Right cardiac atrium (tissue), 5 donors: ENCODE measurements at regions not wholly inside any gene's neighbourhood (a gene's known extent, or its start where the extent isn't known, plus 50 kb on each side); places are given as distances from the start of the nearest gene placed in this dataset.

Experiments used
- ATAC-seq, 2 donors: fragments of 200-7000 bp; cut with Tn5 transposase; one replicate each; pipeline versions ENCODE4 v1.8.0 to v1.9.1; 2020; ENCODE audit warnings: moderate library complexity in 2 of 2, mild to moderate bottlenecking in 1 of 2
- DNase-seq, 3 donors: peaks; one replicate each; pipeline ENCODE4 v3.0.0-alpha.2; 2020
- H3K27ac ChIP-seq: one replicate; pipeline ENCODE4 v1.5.1; 2013; ENCODE audit warnings: mild to moderate bottlenecking, low read length, control low read depth, moderate library complexity
- H3K27me3 ChIP-seq: one replicate; pipeline ENCODE4 v1.6.1; 2013; ENCODE audit not compliant: control insufficient read depth, insufficient read depth
- H3K4me1 ChIP-seq: one replicate; pipeline ENCODE4 v1.6.1; 2013; ENCODE audit warnings: low read length; ENCODE audit not compliant: control insufficient read depth, insufficient read depth
- H3K4me3 ChIP-seq: one replicate; pipeline ENCODE4 v1.5.1; 2013; ENCODE audit warnings: low read length, control low read depth
- H3K9me3 ChIP-seq: one replicate; pipeline ENCODE4 v1.6.1; 2013; ENCODE audit warnings: low read length; ENCODE audit not compliant: control insufficient read depth
- WGBS: extraction: QIAGEN DNeasy Blood & Tissue Kit; methylation state at CpG from one replicate; pipeline ENCODE4 v1.1.7; 2013; 5-methylcytosine and 5-hydroxymethylcytosine counted together
- intact Hi-C, 4 donors: fragments of 100-400 bp; cut with DNase I; formaldehyde crosslinking; loops; one replicate each; pipeline versions ENCODE4 v1.11.0 to v1.14.0; 2022 to 2023
- donor health status: healthy with polysubstance abuse.
- donor health status: DM: no; HTN: yes; CAD: no.
- donor health status: DM: no; HTN: no; CAD: no.
- donor health status: DM: no; HTN: yes; CAD: no; lungs with severe emphysema.
- donor health status: DM: yes; HTN: yes; CAD: no.

DNA sequence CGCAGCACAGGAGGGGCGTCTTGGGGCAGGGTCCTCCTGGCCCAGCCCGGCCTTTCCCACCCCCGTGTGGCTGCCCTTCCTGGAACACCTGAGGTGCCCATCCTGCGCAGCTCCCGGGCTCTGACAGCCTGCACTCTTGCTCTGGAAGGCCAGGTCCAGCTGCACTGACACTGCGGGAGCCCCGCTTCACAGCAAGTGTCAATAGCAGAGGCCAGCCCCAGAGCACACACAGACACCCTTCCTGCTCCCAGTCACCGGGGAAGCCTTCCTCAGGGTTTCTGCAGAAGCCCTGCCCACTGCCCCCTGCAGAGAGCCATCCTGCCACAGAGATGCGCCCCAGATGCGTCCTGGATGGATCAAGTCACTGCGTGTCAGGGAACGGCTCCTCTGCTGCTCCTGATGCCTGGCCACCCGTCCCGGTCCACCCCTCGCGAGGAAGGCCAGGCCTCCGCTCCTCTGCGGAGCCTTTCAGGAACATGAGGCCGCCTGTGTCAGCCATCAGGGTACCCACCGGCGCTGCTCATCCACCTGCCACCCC, 519.2 kb upstream of the MYT1L start:
- H3K4me1 ChIP-seq = no peaks in the 10 kb centered on the region
- intact Hi-C loops = no loop called here
- H3K27ac ChIP-seq = no peak overlapping the region
- DNase-seq (no peak), ATAC-seq (no peak)
- no peak overlapping the region for H3K4me3 ChIP-seq
- H3K27me3 ChIP-seq = no peaks in the 10 kb centered on the region
- H3K9me3 ChIP-seq = no peaks in the 10 kb centered on the region
- WGBS = 91% methylated on average over 22 of the region's 22 CpGs

DNA sequence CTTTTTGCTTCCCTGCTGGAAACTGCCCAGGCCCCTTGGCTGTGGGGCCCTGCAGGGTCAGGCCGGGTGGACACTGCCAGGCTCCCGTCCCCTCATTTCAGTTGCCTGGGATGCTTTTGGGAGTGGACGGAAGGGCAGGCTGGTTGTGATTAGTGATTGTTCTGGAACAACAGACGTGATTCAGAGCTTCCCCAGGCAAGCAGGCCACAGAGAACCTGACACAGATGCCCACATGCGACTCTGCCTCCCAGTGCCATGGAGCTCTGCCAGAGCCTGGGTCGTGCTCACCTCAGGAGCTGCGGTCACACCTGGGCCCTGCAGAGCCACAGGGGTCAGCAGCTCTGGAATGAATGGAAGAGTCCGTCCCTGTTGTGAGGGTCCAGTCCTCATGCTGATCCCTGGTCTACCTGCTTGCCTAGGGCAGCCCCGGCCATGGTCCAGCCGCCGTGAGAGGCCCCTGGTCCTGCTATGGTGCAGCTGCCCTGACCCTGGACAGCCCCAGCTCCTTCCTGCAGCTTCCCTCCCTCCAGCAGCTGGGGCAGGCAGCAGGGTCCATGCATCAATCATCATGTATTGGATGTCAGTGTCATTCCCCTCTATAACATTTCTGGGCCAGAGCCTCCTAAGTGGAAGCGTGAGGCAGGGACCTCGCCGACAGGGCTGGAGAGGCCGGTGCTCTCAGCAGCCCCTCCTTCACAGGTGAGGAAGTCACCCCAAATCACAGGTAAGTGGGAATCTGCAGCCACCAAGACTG, 518.6 kb upstream of the MYT1L start:
- H3K4me1 ChIP-seq = no peaks in the 10 kb centered on the region
- no peaks in the 10 kb centered on the region for H3K27me3 ChIP-seq
- H3K4me3 ChIP-seq = no peak overlapping the region
- no peaks in the 10 kb centered on the region for H3K9me3 ChIP-seq
- WGBS = 83% methylated on average over 15 of the region's 15 CpGs
- ATAC-seq (no peak), DNase-seq (no peak)
- no peak overlapping the region for H3K27ac ChIP-seq
- intact Hi-C loops = no loop called here

DNA sequence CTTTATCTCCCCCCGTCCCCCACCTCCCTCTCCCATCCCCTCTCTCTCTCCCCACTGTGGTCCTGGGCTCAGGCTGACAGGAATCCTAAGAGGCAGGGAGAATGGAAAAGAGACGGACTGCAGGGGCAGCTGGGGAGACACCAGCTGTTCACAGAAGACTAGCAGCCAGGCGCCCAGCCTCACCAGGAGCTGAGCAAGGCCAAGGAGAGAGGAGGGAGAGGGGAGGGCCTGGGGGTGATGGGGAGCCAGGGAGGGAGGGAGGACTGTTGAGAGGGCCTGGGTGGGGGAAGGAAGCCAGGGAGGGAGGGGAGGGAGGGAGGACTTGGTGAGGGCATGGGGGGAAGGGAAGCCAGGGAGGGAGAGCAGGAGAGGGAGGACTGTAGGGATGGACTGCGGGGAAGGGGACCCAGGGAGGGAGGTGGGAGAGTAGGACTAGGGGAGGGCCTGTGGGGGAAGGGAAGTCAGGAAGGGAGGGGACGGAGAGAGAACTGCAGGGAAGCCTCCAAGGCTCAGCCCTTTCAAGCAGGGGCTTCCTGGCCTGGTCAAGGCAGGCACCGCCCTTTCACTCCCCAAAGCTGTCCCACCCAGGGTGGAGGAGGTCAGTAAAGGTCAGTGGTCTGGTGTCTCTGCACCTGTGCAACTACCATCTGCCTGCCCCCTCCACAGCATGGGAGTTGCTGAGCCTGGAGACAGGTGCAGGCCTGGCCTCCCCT, 517.7 kb upstream of the MYT1L start:
- Histone ChIP-seq H3K27me3 (no peaks in the 10 kb centered on the region), H3K27ac (no peak overlapping the region), H3K4me3 (no peak overlapping the region), H3K4me1 (no peaks in the 10 kb centered on the region), H3K9me3 (no peaks in the 10 kb centered on the region)
- ATAC-seq (no peak), DNase-seq (no peak)
- WGBS = 43% methylated on average over 6 of the region's 6 CpGs
- intact Hi-C loops = no loop called here

DNA sequence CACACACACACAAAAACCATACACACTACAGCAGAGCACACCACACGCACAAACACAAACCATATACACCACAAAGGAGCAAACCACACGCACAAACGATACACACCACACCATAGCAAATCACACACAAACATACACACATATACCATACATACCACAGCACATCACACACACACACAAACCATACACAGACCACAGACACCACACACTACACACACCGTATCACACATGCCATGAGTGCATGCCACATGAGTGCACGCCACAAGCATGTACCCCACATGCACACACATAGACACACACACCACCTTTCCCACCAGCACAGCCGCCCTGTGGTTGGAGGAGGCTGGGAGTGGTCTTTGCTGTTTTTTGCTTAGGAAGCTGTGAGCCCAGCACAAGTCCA, 517.1 kb upstream of the MYT1L start:
- no peak for ATAC-seq

DNA sequence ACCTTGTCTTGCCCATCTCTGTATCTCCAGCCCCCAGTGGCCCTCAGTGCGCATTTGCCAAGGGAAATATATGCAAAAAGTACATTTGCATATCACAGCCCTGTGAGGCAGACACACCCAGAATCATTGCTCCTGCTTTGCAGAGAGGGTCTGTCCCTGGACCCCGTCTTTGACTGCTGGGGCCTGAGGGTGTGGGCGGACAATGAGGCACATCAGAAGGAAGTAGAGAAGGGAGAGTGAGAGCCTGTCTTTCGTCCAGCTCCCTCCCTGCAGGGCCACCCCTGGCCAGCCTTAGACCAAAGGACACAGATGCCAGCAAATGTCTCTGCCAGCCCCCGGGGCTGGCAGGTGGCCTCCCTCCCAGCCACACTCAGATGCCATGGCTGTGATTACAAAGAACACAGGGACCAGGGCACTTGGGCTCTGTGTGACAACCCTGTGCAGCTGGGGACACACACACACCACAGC, 516.2 kb upstream of the MYT1L start:
- H3K27me3 ChIP-seq = no peaks in the 10 kb centered on the region
- no peak overlapping the region for H3K4me3 ChIP-seq
- DNase-seq (peak in 2 of 3 donors; percentile 61 to 66), ATAC-seq (peak; percentile 9 to 55)
- peak overlapping the region; percentile 13 for H3K27ac ChIP-seq
- no peaks in the 10 kb centered on the region for H3K4me1 ChIP-seq
- 20% methylated on average over 5 of the region's 5 CpGs for WGBS
- no peaks in the 10 kb centered on the region for H3K9me3 ChIP-seq
- intact Hi-C loops = no loop called here

More for the DNA sequence above, 517.1 kb upstream of the MYT1L start:
- Histone ChIP-seq H3K27ac (no peak overlapping the region), H3K27me3 (no peaks in the 10 kb centered on the region), H3K4me1 (no peaks in the 10 kb centered on the region), H3K4me3 (no peak overlapping the region), H3K9me3 (no peaks in the 10 kb centered on the region)
- intact Hi-C loops = no loop called here
- DNase-seq = no peak
- WGBS = 84% methylated on average over 6 of the region's 6 CpGs

DNA sequence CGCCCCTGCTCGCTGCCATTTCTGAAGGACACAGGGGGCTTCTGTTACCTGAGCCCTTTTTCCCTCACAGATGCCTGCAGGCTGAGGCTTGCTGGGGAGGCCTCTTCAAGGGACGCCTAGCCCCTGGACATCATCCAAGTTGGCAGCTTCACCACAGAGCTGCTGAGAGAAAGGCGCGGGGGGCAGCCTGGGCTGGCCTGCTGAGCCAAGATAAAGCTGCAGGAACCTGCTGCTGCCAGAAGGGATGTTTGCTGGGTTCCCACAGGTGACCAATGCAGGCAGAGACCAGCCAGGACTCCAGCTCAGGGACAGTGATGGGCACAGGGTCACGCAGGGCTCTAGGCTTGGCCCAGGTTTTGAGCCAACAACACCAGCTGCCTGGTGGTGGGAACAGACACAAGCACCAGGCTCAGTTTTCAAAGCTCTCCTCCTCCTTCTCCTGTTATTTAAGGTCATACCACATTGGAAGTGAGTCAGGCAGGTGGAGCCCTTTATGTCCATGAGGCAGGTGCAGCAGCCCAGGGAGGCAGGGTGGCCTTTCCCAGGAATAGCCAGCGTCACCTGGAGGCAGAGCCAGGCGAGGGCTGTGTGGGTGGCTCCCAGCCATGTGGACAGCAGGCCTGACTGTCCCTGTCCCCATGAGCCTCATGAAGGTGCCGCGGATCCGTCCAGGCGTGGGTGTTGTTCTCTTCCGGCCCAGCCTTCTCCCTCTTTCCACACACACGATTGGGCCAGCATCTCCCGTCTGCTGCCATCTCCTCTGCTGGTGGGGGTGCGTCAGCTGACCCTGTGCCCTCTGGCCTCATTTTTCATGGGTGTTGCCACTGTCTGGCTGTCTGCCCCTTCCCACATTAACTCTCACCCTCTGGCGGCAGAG, 515.5 kb upstream of the MYT1L start:
- peak; percentile 62 to 85 (median 85) for DNase-seq
- Histone ChIP-seq H3K4me1 (no peaks in the 10 kb centered on the region), H3K9me3 (no peaks in the 10 kb centered on the region), H3K27ac (peak overlapping the region; percentile 13), H3K4me3 (no peak overlapping the region), H3K27me3 (no peaks in the 10 kb centered on the region)
- intact Hi-C loops = no loop called here
- peak; percentile 68 to 81 for ATAC-seq
- 24% methylated on average over 17 of the region's 17 CpGs for WGBS

DNA sequence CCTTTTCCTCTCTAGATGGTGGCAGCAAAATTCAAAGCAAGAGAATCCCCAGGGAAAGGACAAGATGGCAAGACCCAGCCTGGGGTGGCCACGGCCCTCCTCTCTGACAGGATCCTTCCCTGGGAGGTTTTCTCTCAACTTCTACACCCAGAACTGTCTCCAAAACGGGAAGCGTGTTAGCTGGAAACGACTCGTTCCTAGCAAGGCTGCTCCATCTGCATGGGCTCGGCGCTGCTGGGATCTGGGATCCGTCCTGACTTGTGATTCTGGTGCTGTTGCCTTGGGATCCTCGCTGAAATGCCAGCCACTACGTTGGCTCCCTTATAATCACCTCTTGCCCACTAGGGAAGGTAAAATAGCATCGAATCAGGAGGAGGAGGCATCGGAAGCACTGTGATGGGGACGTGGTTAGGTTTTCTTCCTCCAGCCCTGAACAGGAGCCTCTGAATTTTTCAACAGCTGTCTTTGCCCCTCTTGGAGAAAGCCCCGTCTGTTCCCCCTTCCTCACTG, 514.8 kb upstream of the MYT1L start:
- Histone ChIP-seq H3K27ac (no peak overlapping the region), H3K9me3 (no peaks in the 10 kb centered on the region), H3K4me1 (no peaks in the 10 kb centered on the region), H3K27me3 (no peaks in the 10 kb centered on the region), H3K4me3 (no peak overlapping the region)
- ATAC-seq (no peak), DNase-seq (no peak)
- WGBS = 55% methylated on average over 14 of the region's 14 CpGs
- intact Hi-C loops = no loop called here

DNA sequence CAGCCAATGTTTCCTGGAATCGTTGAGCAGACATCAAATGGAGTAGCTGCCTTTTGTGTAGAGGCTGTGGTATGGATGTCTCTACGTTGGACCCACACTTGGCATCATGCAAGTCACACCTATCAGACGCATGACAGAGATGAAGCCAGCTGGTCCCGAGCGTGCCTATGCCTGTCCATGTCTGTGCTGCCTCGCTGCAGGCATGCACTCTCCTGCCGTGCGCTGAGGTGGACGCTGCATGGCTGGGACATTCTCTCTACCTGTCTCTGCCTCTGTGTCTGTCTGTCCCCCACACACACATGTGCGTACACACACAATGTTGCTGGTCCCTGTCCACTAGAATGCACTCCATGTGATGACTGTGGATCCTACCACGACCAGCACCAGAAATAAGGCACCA, 514.2 kb upstream of the MYT1L start:
- Histone ChIP-seq H3K4me3 (no peak overlapping the region), H3K27ac (no peak overlapping the region), H3K4me1 (no peaks in the 10 kb centered on the region), H3K9me3 (no peaks in the 10 kb centered on the region), H3K27me3 (no peaks in the 10 kb centered on the region)
- intact Hi-C loops = no loop called here
- 84% methylated on average over 11 of the region's 11 CpGs for WGBS
- DNase-seq = no peak
- ATAC-seq = no peak

DNA sequence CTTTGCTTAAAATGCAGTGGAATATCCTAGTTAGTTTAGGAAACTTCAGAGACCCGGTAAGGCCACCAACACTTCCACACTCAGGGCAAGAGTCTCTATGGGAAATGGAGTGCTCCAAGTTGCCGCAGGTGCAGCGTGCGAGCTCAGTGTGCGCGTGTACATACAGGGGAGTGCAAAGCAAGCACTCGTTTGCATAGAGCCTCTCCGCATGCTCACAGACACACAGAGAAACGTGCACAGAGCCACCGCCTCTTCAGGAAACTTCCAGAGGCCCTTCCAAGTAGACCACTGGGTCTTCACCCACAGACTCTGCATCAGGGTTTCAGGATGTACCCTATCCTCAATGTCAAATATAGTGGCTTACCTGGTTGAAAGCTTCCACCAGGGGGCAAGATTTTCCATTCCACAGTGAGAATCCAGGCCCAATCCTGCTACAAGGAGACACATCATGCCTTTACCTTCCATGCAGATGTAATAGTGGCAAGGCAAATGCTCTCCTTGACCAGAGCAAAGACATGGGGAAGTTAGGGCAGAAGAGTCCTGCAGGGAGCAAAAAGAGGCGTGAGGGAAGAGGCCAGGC, 513.0 kb upstream of the MYT1L start:
- Histone ChIP-seq H3K4me3 (no peak overlapping the region), H3K27ac (no peak overlapping the region), H3K9me3 (no peaks in the 10 kb centered on the region), H3K27me3 (no peaks in the 10 kb centered on the region), H3K4me1 (peaks cover 3% of the 10 kb centered on the region)
- intact Hi-C loops = no loop called here
- WGBS = 93% methylated on average over 11 of the region's 11 CpGs
- no peak for DNase-seq
- no peak for ATAC-seq

DNA sequence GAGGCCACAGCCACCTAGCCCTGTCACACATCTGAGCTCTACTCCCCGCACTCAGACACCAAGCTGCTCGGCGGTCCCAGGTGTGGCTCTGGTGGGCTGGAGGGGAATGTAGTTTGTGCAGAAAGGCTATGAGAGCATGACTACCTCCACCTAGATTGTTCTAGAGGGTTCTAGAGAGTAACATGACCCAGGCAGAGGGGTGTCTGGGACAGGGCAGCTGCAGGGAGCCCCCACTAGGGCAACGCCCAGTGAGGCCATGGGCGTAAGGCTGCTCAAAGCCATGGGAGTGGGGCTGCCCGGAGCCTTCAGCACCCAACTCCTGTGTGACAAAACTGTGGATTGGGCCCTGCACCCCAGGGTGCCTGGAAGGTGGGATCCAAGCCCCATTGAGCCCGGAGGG, 511.4 kb upstream of the MYT1L start:
- Histone ChIP-seq H3K9me3 (no peaks in the 10 kb centered on the region), H3K27ac (no peak overlapping the region), H3K4me1 (peaks cover 3% of the 10 kb centered on the region), H3K4me3 (no peak overlapping the region), H3K27me3 (no peaks in the 10 kb centered on the region)
- 91% methylated on average over 7 of the region's 7 CpGs for WGBS
- ATAC-seq = no peak
- intact Hi-C loops = no loop called here
- peak in 1 of 3 donors; percentile 19 for DNase-seq
